IMR-90 (cell line): ENCODE measurements at regions not wholly inside any gene's neighbourhood (a gene's known extent, or its start where the extent isn't known, plus 50 kb on each side); places are given as distances from the start of the nearest gene placed in this dataset.
"Not testable (repeated sequence)": the region's sequence is repeated elsewhere in the genome, so short reads cannot be mapped to it uniquely, and the experiment has no call there.

Source experiments
- ATAC-seq: fragments of 200-7000 bp; cut with Tn5 transposase; 2 replicates; pipeline ENCODE4 v1.9.1; 2020; ENCODE audit warnings: low read depth, mild to moderate bottlenecking, moderate library complexity
- BruUV-seq: library from RNA; stranded (reverse); fragments of 400-500 nt; replicated peaks from 2 replicates; lab custom pipeline; 2021; lab: Mats Ljungman, UMichigan
- CTCF ChIA-PET: fragments of 300-600 bp; formaldehyde crosslinking; extraction: SDS; loops from one replicate; lab custom pipeline; 2021; ENCODE audit warnings: antibody characterized with exemption; lab: Yijun Ruan, JAX
- POLR2A ChIA-PET: fragments of 300-600 bp; sonication (Branson Sonifier 250); formaldehyde crosslinking; loops from one replicate; lab custom pipeline; 2022; ENCODE audit warnings: antibody characterized with exemption; ENCODE audit not compliant: unreplicated experiment; lab: Charles Lee
- DNase-seq: peaks from one replicate; pipeline ENCODE4 v3.0.0; 2013
- H2AFZ ChIP-seq: replicated peaks from 2 replicates; pipeline ENCODE3; 2013; ENCODE audit warnings: low read length, mild to moderate bottlenecking; ENCODE audit not compliant: poor library complexity
- H2AK5ac ChIP-seq: 2 replicates; pipeline ENCODE4 v1.6.1; 2013; ENCODE audit warnings: low read depth, low read length, inconsistent platforms
- H2AK9ac ChIP-seq: replicated peaks from 2 replicates; pipeline ENCODE3; 2013; ENCODE audit warnings: mild to moderate bottlenecking, low read depth, low read length, moderate library complexity; ENCODE audit not compliant: poor library complexity
- H2BK120ac ChIP-seq: 2 replicates; pipeline ENCODE4 v1.6.1; 2013; ENCODE audit warnings: low read depth, low read length, inconsistent platforms
- H2BK15ac ChIP-seq: 3 replicates; pipeline ENCODE4 v1.6.1; 2013; ENCODE audit warnings: low read depth, low read length, inconsistent platforms
- H2BK20ac ChIP-seq: 2 replicates; pipeline ENCODE4 v1.6.1; 2013; ENCODE audit warnings: low read depth, mild to moderate bottlenecking, inconsistent platforms, low read length, moderate library complexity
- H2BK5ac ChIP-seq: 2 replicates; pipeline ENCODE4 v1.6.1; 2013; ENCODE audit warnings: mild to moderate bottlenecking, low read depth, low read length, inconsistent platforms; ENCODE audit not compliant: poor library complexity, severe bottlenecking
- H3K14ac ChIP-seq: replicated peaks from 2 replicates; pipeline ENCODE4 v1.6.1; 2013; ENCODE audit warnings: low read depth, low read length, inconsistent platforms
- H3K18ac ChIP-seq: 2 replicates; pipeline ENCODE4 v1.6.1; 2013; ENCODE audit warnings: low read depth, low read length, control low read depth
- H3K23ac ChIP-seq: 2 replicates; pipeline ENCODE4 v1.6.1; 2013; ENCODE audit warnings: low read depth, low read length, inconsistent platforms
- H3K27ac ChIP-seq: 2 replicates; pipeline ENCODE4 v1.5.1; 2013; ENCODE audit warnings: mild to moderate bottlenecking, control low read depth, low read length; ENCODE audit not compliant: insufficient read depth
- H3K27me3 ChIP-seq: 2 replicates; pipeline ENCODE4 v1.6.1; 2013; ENCODE audit warnings: low read length; ENCODE audit not compliant: control insufficient read depth, insufficient read depth
- H3K36me3 ChIP-seq: 2 replicates; pipeline ENCODE4 v1.6.1; 2013; ENCODE audit warnings: low read length, mixed read lengths; ENCODE audit not compliant: control insufficient read depth, insufficient read depth
- H3K4ac ChIP-seq: 2 replicates; pipeline ENCODE4 v1.6.1; 2013; ENCODE audit warnings: low read depth, low read length, inconsistent platforms
- H3K4me1 ChIP-seq: 2 replicates; pipeline ENCODE4 v1.6.1; 2013; ENCODE audit warnings: low read length, mixed read lengths; ENCODE audit not compliant: control insufficient read depth, insufficient read depth
- H3K4me2 ChIP-seq: 2 replicates; pipeline ENCODE4 v1.6.1; 2013; ENCODE audit warnings: low read depth, mild to moderate bottlenecking, control low read depth, low read length, moderate library complexity
- H3K4me3 ChIP-seq: 2 replicates; pipeline ENCODE4 v1.5.1; 2013; ENCODE audit warnings: low read depth, mild to moderate bottlenecking, control low read depth, low read length, moderate library complexity; ENCODE audit not compliant: insufficient read depth
- H3K56ac ChIP-seq: 2 replicates; pipeline ENCODE4 v1.6.1; 2013; ENCODE audit warnings: low read length, inconsistent platforms; ENCODE audit not compliant: insufficient read depth; ENCODE audit errors: extremely low read depth
- H3K79me1 ChIP-seq, 2 experiments: 2 replicates each; pipeline ENCODE4 v1.6.1; 2013; ENCODE audit warnings: low read length in 2 of 2, inconsistent platforms in 1 of 2, low read depth in 1 of 2
- H3K9ac ChIP-seq: 2 replicates; pipeline ENCODE4 v1.6.1; 2013; ENCODE audit warnings: low read depth, low read length, control low read depth
- H3K9me1 ChIP-seq: 2 replicates; pipeline ENCODE4 v1.6.1; 2013; ENCODE audit warnings: low read length, inconsistent platforms; ENCODE audit not compliant: insufficient read depth
- H3K9me3 ChIP-seq: 2 replicates; pipeline ENCODE4 v1.6.1; 2013; ENCODE audit warnings: low read length; ENCODE audit not compliant: control insufficient read depth, insufficient read depth
- H4K20me1 ChIP-seq: 2 replicates; pipeline ENCODE4 v1.6.1; 2013; ENCODE audit warnings: low read length, inconsistent platforms; ENCODE audit not compliant: insufficient read depth
- H4K5ac ChIP-seq: 2 replicates; pipeline ENCODE4 v1.6.1; 2013; ENCODE audit warnings: mild to moderate bottlenecking, low read depth, low read length, control low read depth
- H4K8ac ChIP-seq, 2 experiments: 2 replicates each; pipeline ENCODE4 v1.6.1; 2013; ENCODE audit warnings: low read depth in 2 of 2, low read length in 2 of 2, control low read depth in 1 of 2, inconsistent platforms in 1 of 2
- H4K91ac ChIP-seq: 2 replicates; pipeline ENCODE4 v1.6.1; 2013; ENCODE audit warnings: low read depth, low read length, inconsistent platforms; ENCODE audit not compliant: insufficient read depth
- CTCF ChIP-seq: conservative IDR thresholded peaks from 2 replicates; pipeline ENCODE4 v1.5.1; 2012; ENCODE audit warnings: mild to moderate bottlenecking, low read depth, low read length, improper control_type of control experiment
- ELK1 ChIP-seq: fragments of 150-350 bp; IDR thresholded peaks from 2 replicates; pipeline ENCODE4 v1.6.1; 2016; ENCODE audit warnings: low read depth, mild to moderate bottlenecking, low read length, moderate library complexity, borderline replicate concordance
- FOS ChIP-seq: fragments of 150-350 bp; IDR thresholded peaks from 2 replicates; pipeline ENCODE4 v1.6.1; 2016; ENCODE audit warnings: low read depth, low read length
- MAZ ChIP-seq: IDR thresholded peaks from 2 replicates; pipeline ENCODE4 v1.6.1; 2012; ENCODE audit warnings: low read depth, mild to moderate bottlenecking, low read length, improper control_type of control experiment, moderate library complexity, borderline replicate concordance
- NFE2L2 ChIP-seq: fragments of 150-350 bp; IDR thresholded peaks from 2 replicates; pipeline ENCODE4 v1.6.1; 2016; ENCODE audit warnings: low read depth, mild to moderate bottlenecking, low read length
- RCOR1 ChIP-seq: IDR thresholded peaks from 2 replicates; pipeline ENCODE4 v1.6.1; 2012; ENCODE audit warnings: mild to moderate bottlenecking, low read length, improper control_type of control experiment; ENCODE audit not compliant: insufficient replicate concordance
- RFX5 ChIP-seq: IDR thresholded peaks from 2 replicates; pipeline ENCODE4 v1.8.0; 2012; ENCODE audit warnings: low read depth, mild to moderate bottlenecking, low read length, moderate library complexity
- dilution Hi-C: fragments of 300-500 bp; cut with HindIII; formaldehyde crosslinking; loops from one replicate; pipeline ENCODE4 v1.14.3; 2018; ENCODE audit warnings: low sequenced_read_pairs; ENCODE audit not compliant: unreplicated experiment
- in situ Hi-C: fragments of 300-500 bp; cut with MboI; formaldehyde crosslinking; loops from 3 replicates; pipeline ENCODE4 v1.14.3; 2019; ENCODE audit warnings: low sequenced_read_pairs, inconsistent platforms, mixed read lengths
- intact Hi-C: fragments of 100-400 bp; cut with micrococcal nuclease; formaldehyde crosslinking; loops from 2 replicates; pipeline ENCODE4 v1.10.0; 2022

GRCh38 chr5:96312383-96312782, 120.7 kb downstream of the PCSK1 start:
- H2BK120ac ChIP-seq: no peak overlapping the region
- no peak overlapping the region for H3K23ac ChIP-seq
- H3K27ac ChIP-seq: no peak overlapping the region
- H2BK5ac ChIP-seq: peak overlapping the region; percentile 8
- no peaks in the 10 kb centered on the region for H3K27me3 ChIP-seq
- no peaks in the 10 kb centered on the region for H3K36me3 ChIP-seq
- no peak overlapping the region for H3K56ac ChIP-seq
- peaks cover 3% of the 10 kb centered on the region for H3K9me1 ChIP-seq
- no peak for TF ChIP-seq MAZ
- TF ChIP-seq CTCF: no peak
- TF ChIP-seq ELK1: no peak
- TF ChIP-seq RCOR1: no peak
- TF ChIP-seq NFE2L2: no peak
- no peak for TF ChIP-seq RFX5
- no peak for TF ChIP-seq FOS
- H3K14ac ChIP-seq: no peak overlapping the region
- peak overlapping the region in 1 of 2 experiments; percentile 54; a peak in 1 of 4 replicates for H4K8ac ChIP-seq
- in situ Hi-C loops (loop anchor here (25.0 kb wide), 1 partner anchor 675 kb away; the partner anchor contains the start of gene RFESD), dilution Hi-C loops (no loop called here), intact Hi-C loops (no loop called here)
- ChIA-PET CTCF (interaction anchor here (0.7 kb wide), 1 partner anchor 169 kb away, joined by 3 read pairs; no protein-coding TSS in a partner anchor), POLR2A (no interaction called here)
- H2AK5ac ChIP-seq: no peak overlapping the region
- no peak overlapping the region for H2BK20ac ChIP-seq
- ATAC-seq (no peak), DNase-seq (no peak)
- peak overlapping the region; percentile 80 for H3K18ac ChIP-seq
- peaks cover 8% of the 10 kb centered on the region for H3K4me1 ChIP-seq
- peak overlapping the region; percentile 60; the same call in 1 of the 2 replicates for H4K5ac ChIP-seq
- H4K91ac ChIP-seq: no peak overlapping the region
- H4K20me1 ChIP-seq: no peaks in the 10 kb centered on the region
- no peak overlapping the region for H3K9ac ChIP-seq
- H3K4ac ChIP-seq: no peak overlapping the region
- no peak overlapping the region for H2AK9ac ChIP-seq
- no peak overlapping the region for H2AFZ ChIP-seq
- no peak overlapping the region for H3K4me3 ChIP-seq
- H3K9me3 ChIP-seq: no peaks in the 10 kb centered on the region
- H3K79me1 ChIP-seq: no peaks in the 10 kb centered on the region
- BruUV-seq: no TSS peak
- H2BK15ac ChIP-seq: no peak overlapping the region
- H3K4me2 ChIP-seq: no peak overlapping the region

GRCh38 chr5:96307047-96307446, 126.0 kb downstream of the PCSK1 start:
- CTCF ChIA-PET, H3K36me3 ChIP-seq, H3K4me3 ChIP-seq, DNase-seq, H3K23ac ChIP-seq, H3K4me2 ChIP-seq, H3K4me1 ChIP-seq, H2AFZ ChIP-seq, H2AK9ac ChIP-seq, H3K56ac ChIP-seq, H2BK15ac ChIP-seq, H3K9ac ChIP-seq, H3K18ac ChIP-seq, H3K14ac ChIP-seq, H2BK120ac ChIP-seq, H2BK5ac ChIP-seq, H4K8ac ChIP-seq, H3K27ac ChIP-seq, H2AK5ac ChIP-seq, H2BK20ac ChIP-seq, H3K79me1 ChIP-seq, H3K27me3 ChIP-seq, H4K91ac ChIP-seq, H3K4ac ChIP-seq, dilution Hi-C loops, H3K9me3 ChIP-seq, H3K9me1 ChIP-seq, H4K5ac ChIP-seq, BruUV-seq, ATAC-seq, POLR2A ChIA-PET, intact Hi-C loops, H4K20me1 ChIP-seq: not testable (repeated sequence)
- in situ Hi-C loops: loop anchor here (25.0 kb wide), 1 partner anchor 670 kb away; the partner anchor contains the start of gene RFESD
